CD8-positive, alpha-beta memory T cell (primary cell): ENCODE measurements at regions not wholly inside any gene's neighbourhood (a gene's known extent, or its start where the extent isn't known, plus 50 kb on each side); places are given as distances from the start of the nearest gene placed in this dataset.
"Not testable (repeated sequence)": the region's sequence is repeated elsewhere in the genome, so short reads cannot be mapped to it uniquely, and the experiment has no call there.

Source experiments
- CTCF ChIA-PET: fragments of 350-600 bp; sonication (Branson Sonifier 250); formaldehyde crosslinking; loops from one replicate; lab custom pipeline; 2021; ENCODE audit warnings: antibody characterized with exemption; lab: Charles Lee
- POLR2A ChIA-PET: fragments of 350-600 bp; sonication (Branson Sonifier 250); formaldehyde crosslinking; loops from one replicate; lab custom pipeline; 2021; ENCODE audit warnings: antibody characterized with exemption; lab: Charles Lee
- DNase-seq, 5 donors: peaks; one replicate each; pipeline versions ENCODE4 v3.0.0 to v3.0.0-alpha.2; 2020 to 2022; ENCODE audit warnings: mixed read lengths in 1 of 5
- H3K27ac ChIP-seq: one replicate; pipeline ENCODE4 v1.7.0; 2013; ENCODE audit warnings: low read depth, mild to moderate bottlenecking, low read length, moderate library complexity
- H3K27me3 ChIP-seq: 2 replicates; pipeline ENCODE4 v1.7.0; 2013; ENCODE audit warnings: low read length, mild to moderate bottlenecking; ENCODE audit not compliant: insufficient read depth, poor library complexity, severe bottlenecking
- H3K36me3 ChIP-seq: 2 replicates; pipeline ENCODE4 v1.7.0; 2013; ENCODE audit warnings: mild to moderate bottlenecking, low read length, moderate library complexity; ENCODE audit not compliant: insufficient read depth
- H3K4me1 ChIP-seq: 2 replicates; pipeline ENCODE4 v1.7.0; 2013; ENCODE audit warnings: mild to moderate bottlenecking, low read length, moderate library complexity; ENCODE audit not compliant: insufficient read depth
- H3K4me3 ChIP-seq: 2 replicates; pipeline ENCODE4 v1.7.0; 2013; ENCODE audit warnings: mild to moderate bottlenecking, low read length
- H3K9me3 ChIP-seq: 2 replicates; pipeline ENCODE4 v1.7.0; 2013; ENCODE audit warnings: mild to moderate bottlenecking, low read length
- H3K27ac Mint-ChIP-seq, 8 donors: one replicate each; pipeline ENCODE4 v1.8.0; 2020 to 2021; ENCODE audit warnings: mixed read lengths in 8 of 8, mild to moderate bottlenecking in 6 of 8, inconsistent platforms in 3 of 8, moderate library complexity in 3 of 8
- H3K27me3 Mint-ChIP-seq, 2 donors: one replicate each; pipeline ENCODE4 v1.8.0; 2020 to 2021; ENCODE audit warnings: mixed read lengths in 2 of 2, mild to moderate bottlenecking in 1 of 2, moderate library complexity in 1 of 2
- H3K36me3 Mint-ChIP-seq, 3 donors: one replicate each; pipeline ENCODE4 v1.8.0; 2020 to 2021; ENCODE audit warnings: mixed read lengths in 3 of 3, inconsistent platforms in 1 of 3, mild to moderate bottlenecking in 1 of 3
- H3K4me1 Mint-ChIP-seq, 3 donors: one replicate each; pipeline ENCODE4 v1.8.0; 2020 to 2021; ENCODE audit warnings: mixed read lengths in 3 of 3, inconsistent platforms in 1 of 3, mild to moderate bottlenecking in 1 of 3
- H3K4me3 Mint-ChIP-seq, 7 donors: one replicate each; pipeline ENCODE4 v1.8.0; 2020 to 2021; ENCODE audit warnings: mixed read lengths in 7 of 7, mild to moderate bottlenecking in 6 of 7, moderate library complexity in 4 of 7, inconsistent platforms in 2 of 7
- H3K9me3 Mint-ChIP-seq, 5 donors: one replicate each; pipeline ENCODE4 v1.8.0; 2020 to 2022; ENCODE audit warnings: mixed read lengths in 5 of 5, mild to moderate bottlenecking in 3 of 5, moderate library complexity in 2 of 5, inconsistent platforms in 1 of 5

DNA sequence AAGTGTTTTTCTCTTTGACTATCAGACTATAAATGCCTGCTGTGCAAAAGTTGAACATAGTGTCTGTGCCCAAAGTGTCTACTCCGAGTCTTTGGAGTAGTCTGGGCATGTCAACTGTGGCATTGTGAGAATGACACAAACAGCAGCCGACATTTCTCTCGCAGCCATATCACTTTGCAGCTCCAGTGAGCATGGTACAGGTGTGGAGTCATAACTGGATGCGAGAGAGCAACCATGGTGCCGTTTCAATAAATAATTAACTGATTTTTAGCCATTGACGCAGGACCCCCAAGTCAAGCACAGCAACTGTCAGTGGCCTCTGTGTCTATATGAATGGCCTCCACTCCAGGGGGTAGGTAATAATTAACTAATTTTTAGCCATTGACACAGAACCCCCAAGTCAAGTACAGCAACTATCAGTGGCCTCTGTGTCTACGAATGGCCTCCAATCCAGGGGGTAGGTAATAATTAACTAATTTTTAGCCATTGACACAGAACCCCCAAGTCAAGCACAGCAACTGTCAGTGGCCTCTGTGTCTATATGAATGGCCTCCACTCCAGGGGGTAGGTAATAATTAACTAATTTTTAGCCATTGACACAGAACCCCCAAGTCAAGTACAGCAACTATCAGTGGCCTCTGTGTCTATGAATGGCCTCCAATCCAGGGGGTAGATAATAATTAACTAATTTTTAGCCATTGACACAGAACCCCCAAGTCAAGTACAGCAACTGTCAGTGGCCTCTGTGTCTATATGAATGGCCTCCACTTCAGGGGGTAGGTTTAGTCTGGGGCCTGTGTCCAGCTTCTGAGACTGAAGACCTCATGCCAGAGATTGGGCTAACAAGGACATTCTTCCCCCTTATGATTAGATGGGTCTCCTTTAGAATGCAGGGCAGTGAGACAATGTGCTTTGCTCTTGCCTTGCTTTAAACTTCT lies 409.0 kb downstream of the TNS3 start:
- H3K27me3 Mint-ChIP-seq, H3K36me3 Mint-ChIP-seq, H3K9me3 Mint-ChIP-seq, H3K4me3 ChIP-seq, H3K27ac Mint-ChIP-seq, H3K9me3 ChIP-seq, CTCF ChIA-PET, DNase-seq, H3K4me3 Mint-ChIP-seq, H3K4me1 ChIP-seq, H3K27ac ChIP-seq, POLR2A ChIA-PET, H3K36me3 ChIP-seq, H3K4me1 Mint-ChIP-seq, H3K27me3 ChIP-seq: not testable (repeated sequence)

DNA sequence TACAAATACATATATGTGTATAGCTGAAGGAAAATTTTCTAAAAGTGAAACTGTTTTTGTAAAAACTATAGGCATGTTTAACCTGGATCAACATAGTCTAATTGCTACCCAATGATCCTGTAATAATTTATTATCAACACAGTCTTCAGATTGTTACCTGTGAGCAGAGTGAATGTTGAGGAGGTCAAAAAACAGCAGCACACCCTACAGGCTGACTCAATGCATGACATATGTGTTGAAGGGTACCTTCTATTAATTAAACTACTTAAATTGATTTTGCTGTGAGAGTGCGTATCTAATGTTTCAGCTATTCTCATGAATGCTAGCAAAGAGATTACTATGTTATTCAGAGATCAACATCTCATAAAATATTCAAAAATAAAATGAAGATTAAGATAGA lies 411.4 kb downstream of the TNS3 start:
- H3K36me3 ChIP-seq = no peaks in the 10 kb centered on the region
- H3K4me1 ChIP-seq = no peaks in the 10 kb centered on the region
- H3K9me3 ChIP-seq = no peaks in the 10 kb centered on the region
- Mint-ChIP-seq H3K36me3 (no peaks in the 10 kb centered on the region), H3K4me1 (no peaks in the 10 kb centered on the region), H3K27me3 (peaks cover 0 to 3% of the 10 kb centered on the region in 2 donors), H3K9me3 (peaks cover 0 to 4% (median 0%) of the 10 kb centered on the region in 5 donors), H3K4me3 (no peak overlapping the region), H3K27ac (no peak overlapping the region)
- ChIA-PET CTCF (no interaction called here), POLR2A (no interaction called here)
- H3K27ac ChIP-seq = no peak overlapping the region
- H3K27me3 ChIP-seq = no peaks in the 10 kb centered on the region
- no peak overlapping the region for H3K4me3 ChIP-seq
- DNase-seq = no peak

DNA sequence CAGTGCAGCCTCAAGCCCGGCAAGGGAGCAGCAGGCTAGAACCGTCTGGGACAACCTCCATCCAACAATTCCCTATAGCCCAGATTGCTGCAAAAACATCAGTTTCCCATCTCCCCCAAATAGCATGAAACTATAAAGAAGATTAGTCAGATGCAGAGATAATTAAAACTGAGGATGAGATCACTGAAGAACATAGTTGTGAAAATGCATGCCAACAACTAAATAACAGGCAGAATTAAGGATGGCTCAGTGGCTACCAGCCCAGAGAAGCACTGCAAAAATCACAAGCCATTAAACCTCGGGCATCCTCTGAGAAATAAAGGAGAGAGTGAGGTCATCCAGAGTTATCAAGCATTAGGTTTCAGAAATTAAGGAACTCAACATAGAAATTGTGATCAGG lies 427.1 kb downstream of the TNS3 start:
- no peaks in the 10 kb centered on the region for H3K27me3 Mint-ChIP-seq
- H3K36me3 Mint-ChIP-seq = no peaks in the 10 kb centered on the region
- Histone ChIP-seq H3K27ac (no peak overlapping the region), H3K36me3 (no peaks in the 10 kb centered on the region), H3K4me3 (no peak overlapping the region), H3K9me3 (no peaks in the 10 kb centered on the region), H3K4me1 (no peaks in the 10 kb centered on the region), H3K27me3 (no peaks in the 10 kb centered on the region)
- no peak overlapping the region for H3K4me3 Mint-ChIP-seq
- peaks cover 0 to 8% (median 4%) of the 10 kb centered on the region in 5 donors for H3K9me3 Mint-ChIP-seq
- ChIA-PET POLR2A (no interaction called here), CTCF (no interaction called here)
- no peak for DNase-seq
- H3K27ac Mint-ChIP-seq = no peak overlapping the region
- H3K4me1 Mint-ChIP-seq = no peaks in the 10 kb centered on the region

DNA sequence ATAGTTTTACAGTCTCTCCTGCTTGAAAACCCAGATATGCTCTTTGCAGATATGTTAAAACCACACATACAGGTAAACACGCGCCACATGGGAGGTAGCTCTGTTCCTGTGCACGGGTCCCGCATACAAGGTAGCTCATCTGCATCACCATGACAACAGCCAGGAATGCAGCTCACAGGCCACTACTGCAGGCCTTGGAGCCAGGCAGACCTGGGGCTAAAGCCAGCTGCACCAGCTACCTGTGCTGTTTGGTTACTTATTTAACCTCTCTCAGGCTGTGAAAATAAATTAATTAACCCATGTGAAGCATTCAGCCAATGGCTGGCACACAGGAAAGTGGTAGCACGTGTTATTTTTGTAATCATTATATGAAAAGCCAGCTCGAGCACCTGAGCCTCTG lies 428.3 kb downstream of the TNS3 start:
- DNase-seq = no peak
- Mint-ChIP-seq H3K4me3 (no peak overlapping the region), H3K27ac (no peak overlapping the region), H3K27me3 (no peaks in the 10 kb centered on the region), H3K9me3 (peaks cover 0 to 9% (median 3%) of the 10 kb centered on the region in 5 donors), H3K4me1 (no peaks in the 10 kb centered on the region), H3K36me3 (no peaks in the 10 kb centered on the region)
- ChIA-PET CTCF (no interaction called here), POLR2A (no interaction called here)
- H3K9me3 ChIP-seq = no peaks in the 10 kb centered on the region
- H3K4me3 ChIP-seq = no peak overlapping the region
- no peaks in the 10 kb centered on the region for H3K4me1 ChIP-seq
- no peak overlapping the region for H3K27ac ChIP-seq
- H3K36me3 ChIP-seq = no peaks in the 10 kb centered on the region
- H3K27me3 ChIP-seq = no peaks in the 10 kb centered on the region

DNA sequence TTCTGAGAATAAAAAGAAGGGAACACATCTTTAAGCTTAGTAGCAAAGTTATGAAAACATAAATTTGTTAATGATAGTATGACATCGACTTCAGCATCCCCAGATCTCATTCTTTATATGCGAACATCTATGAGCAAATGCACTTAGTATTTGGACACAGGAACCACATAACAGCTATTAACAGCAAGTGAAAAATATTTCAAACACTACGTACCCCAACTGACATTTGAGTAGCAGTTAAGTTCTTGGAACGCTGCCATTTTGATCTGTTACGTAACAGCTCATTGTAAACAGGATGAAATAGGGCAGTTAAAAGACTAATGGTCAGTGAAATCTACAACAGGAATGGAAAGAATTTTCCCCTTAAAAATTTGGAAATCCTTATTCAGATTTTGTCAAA lies 428.9 kb downstream of the TNS3 start:
- Histone ChIP-seq H3K4me1 (no peaks in the 10 kb centered on the region), H3K27ac (no peak overlapping the region), H3K9me3 (no peaks in the 10 kb centered on the region), H3K36me3 (no peaks in the 10 kb centered on the region), H3K4me3 (no peak overlapping the region), H3K27me3 (no peaks in the 10 kb centered on the region)
- Mint-ChIP-seq H3K9me3 (peaks cover 0 to 6% (median 3%) of the 10 kb centered on the region in 5 donors), H3K27me3 (no peaks in the 10 kb centered on the region), H3K27ac (no peak overlapping the region), H3K4me3 (no peak overlapping the region), H3K36me3 (no peaks in the 10 kb centered on the region), H3K4me1 (no peaks in the 10 kb centered on the region)
- no peak for DNase-seq
- CTCF ChIA-PET = no interaction called here
- POLR2A ChIA-PET = no interaction called here

DNA sequence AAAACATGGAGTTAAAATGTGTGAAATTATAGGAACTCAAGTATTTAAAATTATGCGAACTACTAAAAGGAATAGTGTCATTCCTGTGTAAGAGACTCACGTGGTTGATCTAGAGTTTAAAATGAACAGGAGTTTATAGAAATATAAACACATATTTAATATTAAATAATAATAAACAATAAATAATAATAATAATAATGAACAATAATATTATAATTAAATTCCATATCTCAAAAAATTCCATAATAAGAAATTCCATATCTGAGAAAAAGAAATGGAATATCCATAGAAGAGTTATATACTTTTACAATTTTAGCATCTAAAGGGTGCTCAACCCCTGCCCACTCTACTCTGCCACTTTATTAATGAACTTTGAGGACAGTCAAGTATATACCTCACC lies 429.6 kb downstream of the TNS3 start:
- H3K36me3 Mint-ChIP-seq = no peaks in the 10 kb centered on the region
- Histone ChIP-seq H3K4me1 (no peaks in the 10 kb centered on the region), H3K27ac (no peak overlapping the region), H3K4me3 (no peak overlapping the region), H3K9me3 (no peaks in the 10 kb centered on the region), H3K27me3 (no peaks in the 10 kb centered on the region), H3K36me3 (no peaks in the 10 kb centered on the region)
- no peaks in the 10 kb centered on the region for H3K4me1 Mint-ChIP-seq
- peaks cover 0 to 6% (median 3%) of the 10 kb centered on the region in 5 donors for H3K9me3 Mint-ChIP-seq
- ChIA-PET CTCF (no interaction called here), POLR2A (no interaction called here)
- no peak for DNase-seq
- no peak overlapping the region for H3K4me3 Mint-ChIP-seq
- no peaks in the 10 kb centered on the region for H3K27me3 Mint-ChIP-seq
- H3K27ac Mint-ChIP-seq = no peak overlapping the region

DNA sequence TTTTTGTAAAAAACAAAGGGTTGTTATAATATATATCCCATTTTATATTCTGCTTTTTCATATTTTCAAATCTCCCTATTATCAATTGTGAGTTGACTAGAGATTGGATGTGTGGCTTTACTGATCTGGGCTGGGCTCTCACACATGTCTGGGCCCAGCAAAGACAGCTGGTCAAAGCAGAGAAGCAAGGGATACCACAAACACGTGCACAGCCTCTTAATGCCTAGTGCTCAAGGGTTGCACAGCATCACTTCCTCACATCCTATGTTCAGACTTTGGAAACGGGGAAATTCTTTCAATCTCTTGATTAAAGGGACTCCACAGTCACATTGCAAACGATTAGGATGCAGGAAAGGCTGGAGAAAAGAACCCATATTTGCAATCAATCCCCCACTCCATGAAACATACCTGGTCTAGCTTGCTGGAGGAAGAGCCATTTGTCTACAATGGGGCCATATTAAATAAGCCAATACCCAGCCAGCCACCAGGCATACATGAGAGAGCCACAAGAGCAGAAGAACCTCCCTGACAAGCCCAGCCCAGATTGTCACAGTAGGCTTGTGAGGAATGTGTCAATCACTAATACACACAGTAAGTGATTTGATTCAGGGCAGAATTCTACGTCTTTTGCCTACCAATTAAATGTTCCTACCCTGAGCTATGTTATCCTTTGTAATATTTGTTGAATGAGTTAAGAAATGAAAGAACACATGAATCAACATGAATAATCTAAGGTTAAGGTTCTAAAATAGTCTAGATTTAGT lies 431.2 kb downstream of the TNS3 start:
- H3K27ac ChIP-seq = no peak overlapping the region
- no peak for DNase-seq
- H3K9me3 ChIP-seq = no peaks in the 10 kb centered on the region
- ChIA-PET CTCF (no interaction called here), POLR2A (no interaction called here)
- Mint-ChIP-seq H3K27me3 (no peaks in the 10 kb centered on the region), H3K9me3 (peaks cover 0 to 5% (median 0%) of the 10 kb centered on the region in 5 donors), H3K4me3 (no peak overlapping the region), H3K27ac (no peak overlapping the region), H3K36me3 (no peaks in the 10 kb centered on the region), H3K4me1 (no peaks in the 10 kb centered on the region)
- no peaks in the 10 kb centered on the region for H3K36me3 ChIP-seq
- H3K4me3 ChIP-seq = no peak overlapping the region
- no peaks in the 10 kb centered on the region for H3K27me3 ChIP-seq
- H3K4me1 ChIP-seq = no peaks in the 10 kb centered on the region

DNA sequence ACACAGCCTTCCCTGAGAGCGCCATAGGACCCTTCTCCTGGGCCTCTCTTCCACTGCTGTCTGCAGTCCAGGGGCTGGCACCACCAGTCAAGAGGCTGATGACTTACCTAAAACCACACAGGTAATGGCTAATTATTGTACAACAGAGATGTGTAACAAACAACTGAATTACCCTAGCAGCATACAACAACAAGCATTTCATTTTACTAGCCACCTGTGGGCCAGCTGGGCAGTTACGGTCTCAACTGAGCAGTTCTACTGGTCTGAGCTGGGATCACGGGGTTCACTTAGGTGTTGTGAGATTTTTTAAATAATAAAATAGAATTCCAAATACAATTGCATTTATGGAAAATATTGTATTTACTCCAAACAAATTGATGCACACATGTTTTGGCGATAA lies 431.9 kb downstream of the TNS3 start:
- H3K27me3 ChIP-seq = no peaks in the 10 kb centered on the region
- ChIA-PET POLR2A (no interaction called here), CTCF (no interaction called here)
- no peak overlapping the region for H3K4me3 ChIP-seq
- H3K4me1 ChIP-seq = no peaks in the 10 kb centered on the region
- Mint-ChIP-seq H3K27me3 (no peaks in the 10 kb centered on the region), H3K4me1 (no peaks in the 10 kb centered on the region), H3K4me3 (no peak overlapping the region), H3K27ac (no peak overlapping the region), H3K9me3 (peaks cover 0 to 6% (median 0%) of the 10 kb centered on the region in 5 donors), H3K36me3 (no peaks in the 10 kb centered on the region)
- H3K9me3 ChIP-seq = no peaks in the 10 kb centered on the region
- H3K27ac ChIP-seq = no peak overlapping the region
- no peak for DNase-seq
- no peaks in the 10 kb centered on the region for H3K36me3 ChIP-seq
